GM21619 (cell line): ENCODE measurements at regions not wholly inside any gene's neighbourhood (a gene's known extent, or its start where the extent isn't known, plus 50 kb on each side); places are given as distances from the start of the nearest gene placed in this dataset.

Source experiments
- ATAC-seq: cut with Tn5 transposase; IDR thresholded peaks from one replicate; pipeline ENCODE4 v1.9.1; 2021; ENCODE audit not compliant: unreplicated experiment

GRCh38 chr11:112770487-112770886, 190.7 kb upstream of the NCAM1 start:
- no peak for ATAC-seq

DNA sequence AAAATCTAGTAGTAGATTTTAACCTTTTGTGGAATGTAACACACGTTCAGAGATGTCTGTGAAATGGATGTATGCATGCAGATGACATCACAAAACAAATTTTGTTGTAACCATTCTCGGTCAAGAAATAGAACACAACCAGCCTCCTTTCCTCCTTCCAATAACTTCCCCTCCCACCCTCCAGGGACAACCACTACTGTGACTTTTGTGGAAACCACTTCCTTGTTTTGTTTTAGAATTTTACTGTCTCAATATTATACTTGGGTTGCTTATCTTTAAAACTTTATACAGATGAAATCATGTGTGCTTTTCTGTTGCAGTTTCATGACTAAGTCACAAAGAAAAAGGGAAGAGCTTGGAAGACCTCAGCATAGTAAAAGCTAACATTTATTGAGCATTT, 189.4 kb upstream of the NCAM1 start:
- no peak for ATAC-seq

- no peak for ATAC-seq
Measured at GRCh38 chr11:112773264-112773663, 188.0 kb upstream of the NCAM1 start.

DNA sequence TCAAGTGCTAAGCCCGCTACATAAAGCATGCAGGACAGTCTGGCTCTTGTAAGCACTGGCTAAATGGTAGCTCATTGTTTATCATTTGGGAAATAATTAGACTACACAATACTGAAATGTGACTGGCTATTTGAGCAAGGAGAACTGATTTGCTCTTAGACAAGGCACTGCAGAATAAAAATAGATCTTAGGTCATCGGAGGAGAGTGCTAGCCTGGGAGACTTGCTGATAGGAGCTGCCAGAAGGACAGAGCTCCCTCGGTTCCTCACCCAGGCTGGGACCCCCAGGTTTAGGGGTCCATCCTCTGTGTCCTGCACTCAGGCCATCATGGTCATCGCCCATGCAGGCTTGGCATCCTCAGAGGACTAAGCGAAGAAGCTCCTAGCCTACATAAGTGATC, 184.4 kb upstream of the NCAM1 start:
- no peak for ATAC-seq

- no peak for ATAC-seq
Measured at GRCh38 chr11:112777283-112777751, 183.9 kb upstream of the NCAM1 start.

DNA sequence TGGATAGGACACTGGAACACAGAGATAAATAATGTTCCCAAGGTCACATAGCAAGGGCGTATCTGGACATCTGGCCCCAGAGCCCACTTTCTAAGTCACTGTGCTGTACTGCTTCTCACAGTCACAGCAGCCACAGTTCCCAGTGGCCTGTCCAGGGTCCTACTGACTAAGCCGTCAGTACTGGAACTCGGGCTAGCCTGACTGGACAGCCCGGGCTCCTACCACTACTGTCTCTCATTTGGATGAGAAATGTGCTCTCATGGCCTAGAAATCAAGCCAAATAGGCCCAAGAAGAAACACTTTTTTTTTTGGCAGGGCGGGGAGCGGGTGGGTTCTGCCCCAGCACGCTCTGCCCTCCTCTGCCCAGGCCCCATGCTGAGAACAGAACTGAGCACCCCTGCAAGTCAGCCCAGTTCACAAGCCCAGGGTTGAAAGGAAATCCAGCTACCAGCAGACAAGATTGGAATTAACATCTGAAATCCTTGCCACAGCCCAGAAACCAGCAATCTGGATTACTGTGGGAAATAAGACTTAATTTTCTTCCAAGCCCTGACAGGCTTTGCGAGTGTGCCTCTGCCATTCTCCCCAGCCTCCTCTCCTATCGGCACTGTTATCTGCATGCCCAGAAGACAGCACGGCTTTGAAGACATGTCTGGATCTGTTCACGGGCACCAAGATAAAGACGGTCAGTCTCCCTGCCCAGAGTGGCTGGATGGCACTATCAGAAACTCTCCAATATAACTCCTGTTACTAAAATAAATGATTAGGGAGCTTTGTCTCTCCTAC, 182.9 kb upstream of the NCAM1 start:
- no peak for ATAC-seq

DNA sequence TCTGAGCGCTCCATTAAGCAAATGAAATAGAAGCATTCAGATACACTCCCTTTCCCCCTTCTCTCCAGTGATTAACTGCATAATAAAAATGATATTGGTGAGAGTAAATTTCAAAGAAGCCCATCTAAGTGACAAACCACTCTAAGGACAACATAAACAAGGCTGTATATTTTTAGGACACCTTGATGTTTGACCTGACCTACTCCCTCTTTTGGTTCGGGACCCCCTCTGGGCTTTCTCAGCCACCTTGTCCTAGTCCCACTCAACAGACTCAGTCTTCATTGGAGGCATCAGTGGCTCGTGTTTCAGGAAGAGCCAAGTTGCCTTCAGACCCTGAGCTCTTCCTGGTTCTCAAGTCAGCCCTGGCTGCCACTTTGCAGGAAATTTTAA, 182.3 kb upstream of the NCAM1 start:
- no peak for ATAC-seq

- ATAC-seq: no peak
Measured at GRCh38 chr11:112780351-112781087, 180.7 kb upstream of the NCAM1 start.

DNA sequence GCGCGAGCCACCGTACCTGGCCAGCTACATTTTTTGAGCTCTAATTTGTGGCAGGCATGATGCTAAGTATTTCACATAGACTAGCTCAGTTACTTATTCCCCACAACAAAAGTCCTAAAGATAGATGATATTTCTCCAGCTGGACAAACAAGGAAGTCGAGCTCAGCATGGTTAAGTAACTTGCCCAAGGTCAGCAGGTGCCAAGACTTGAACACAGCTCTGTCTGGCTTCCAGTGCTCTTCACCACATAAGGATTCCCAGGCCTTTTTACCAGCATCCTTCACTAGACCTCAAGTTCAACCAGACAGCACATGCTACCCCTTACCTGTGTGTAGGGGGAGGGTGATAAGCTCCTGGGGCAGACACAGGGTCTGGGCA, 177.3 kb upstream of the NCAM1 start:
- no peak for ATAC-seq

GRCh38 chr11:112784323-112785073, 176.7 kb upstream of the NCAM1 start:
- no peak for ATAC-seq

DNA sequence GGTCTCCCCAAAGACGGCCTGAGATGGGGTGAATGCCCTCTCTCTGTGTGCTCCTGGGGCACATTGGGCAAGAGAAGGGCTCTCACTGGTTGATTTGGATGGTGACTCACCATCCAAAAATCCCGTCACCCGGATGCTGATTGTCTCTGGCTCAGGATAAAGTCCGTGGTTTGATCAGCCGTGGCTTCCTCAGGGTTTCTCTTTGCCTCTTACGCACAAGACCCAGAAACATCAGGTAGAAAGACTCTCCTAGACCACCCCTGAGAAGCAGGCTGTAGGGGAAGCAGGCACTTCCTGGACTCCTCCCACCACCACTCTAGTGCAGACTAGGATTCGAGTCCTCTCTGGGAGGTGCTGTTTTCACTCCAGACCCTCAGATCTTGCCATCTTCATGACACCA, 176.1 kb upstream of the NCAM1 start:
- no peak for ATAC-seq

DNA sequence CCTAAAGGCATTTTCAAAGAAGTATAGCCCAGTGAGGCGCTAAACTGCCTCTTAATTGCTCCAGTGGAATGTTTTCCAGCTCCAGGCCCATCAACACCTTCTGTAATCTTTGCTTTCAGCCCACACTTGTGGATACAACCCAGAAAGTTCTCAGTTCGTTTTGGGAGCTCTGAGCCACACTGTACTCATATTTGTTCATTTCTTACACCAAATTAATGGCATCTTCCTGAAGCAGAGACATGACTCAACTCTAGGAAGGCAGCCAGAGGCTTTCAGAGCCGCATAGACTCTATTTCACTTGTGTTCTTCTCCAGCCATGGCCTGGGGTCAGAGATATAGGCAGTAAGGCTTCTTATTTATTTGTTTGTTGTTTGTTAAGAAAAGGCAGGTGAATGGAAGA, 175.5 kb upstream of the NCAM1 start:
- no peak for ATAC-seq

DNA sequence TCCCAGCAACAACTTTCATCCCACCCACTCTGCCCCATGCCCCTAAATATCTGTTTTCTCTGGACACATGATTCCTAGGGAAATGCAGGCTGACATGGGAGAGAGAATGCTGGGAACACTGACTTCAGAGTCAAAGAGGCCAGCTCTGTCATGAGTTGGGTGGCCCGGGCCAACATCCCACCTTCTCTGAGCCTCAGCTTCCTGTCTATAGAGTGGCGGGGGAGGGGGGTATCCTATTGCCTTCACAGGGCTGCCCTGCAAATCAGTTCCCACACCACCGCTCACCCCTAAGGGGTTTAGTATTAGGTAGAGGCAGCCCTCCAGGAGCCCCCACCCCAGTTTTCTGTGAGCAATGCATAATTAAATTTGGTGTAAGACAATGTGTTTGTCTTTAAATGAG, 175.0 kb upstream of the NCAM1 start:
- ATAC-seq: no peak

GRCh38 chr11:112786886-112787530, 174.2 kb upstream of the NCAM1 start:
- ATAC-seq: no peak

- no peak for ATAC-seq
Measured at GRCh38 chr11:112789481-112789880, 171.7 kb upstream of the NCAM1 start.

- no peak for ATAC-seq
Measured at GRCh38 chr11:112790286-112790685, 170.9 kb upstream of the NCAM1 start.

GRCh38 chr11:112792070-112792469, 169.2 kb upstream of the NCAM1 start:
- no peak for ATAC-seq

DNA sequence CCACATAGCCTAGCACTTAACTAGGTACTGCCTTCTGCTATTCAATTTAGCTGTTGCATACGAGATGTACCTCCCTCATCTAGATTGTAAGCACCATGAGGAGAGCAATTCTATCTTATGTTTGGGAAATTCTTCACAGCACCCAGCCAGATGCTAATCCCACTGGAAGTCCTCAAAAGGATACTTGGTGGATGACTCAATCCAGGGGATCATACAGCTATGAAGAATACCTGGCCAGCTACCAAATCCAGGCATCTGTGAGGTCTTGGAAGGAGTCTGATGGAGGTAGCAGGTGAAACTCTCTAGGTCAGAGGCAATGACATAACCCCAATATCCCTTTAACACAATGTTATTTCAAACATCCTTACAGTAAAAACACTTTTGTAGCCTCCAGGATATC, 167.8 kb upstream of the NCAM1 start:
- ATAC-seq: no peak

GRCh38 chr11:112794331-112794846, 166.8 kb upstream of the NCAM1 start:
- no peak for ATAC-seq

DNA sequence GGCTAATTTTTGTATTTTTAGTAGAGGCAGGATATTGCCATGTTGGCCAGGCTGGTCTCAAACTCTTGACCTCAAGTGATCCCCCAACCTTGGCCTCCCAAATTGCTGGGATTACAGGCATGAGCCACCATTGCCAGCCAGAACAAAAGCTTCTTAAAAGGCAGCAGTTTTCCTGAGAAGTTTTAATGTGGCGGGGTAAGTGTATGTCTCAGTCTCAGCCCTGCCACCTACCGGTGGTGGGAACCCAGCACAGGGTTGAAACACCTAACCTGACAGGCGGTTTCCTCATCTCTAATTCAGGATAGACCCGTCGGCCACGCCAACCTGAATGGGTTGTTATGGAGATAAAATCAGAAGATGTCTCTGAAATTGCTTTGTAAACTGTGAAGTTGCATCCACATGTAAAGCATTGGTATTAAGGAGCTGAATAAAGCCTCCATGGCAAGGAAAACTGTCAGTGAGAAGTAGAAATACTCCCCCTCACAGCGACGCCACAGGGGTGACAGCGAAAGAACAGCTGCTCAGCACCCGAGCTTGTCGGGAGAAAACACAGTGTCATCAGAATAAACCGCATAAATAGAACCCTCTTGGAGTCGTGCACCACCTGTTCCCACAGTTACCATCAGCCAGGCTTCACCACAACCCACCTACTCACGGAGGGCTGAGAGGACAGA, 165.9 kb upstream of the NCAM1 start:
- ATAC-seq: no peak
